Smooth muscle cell (in vitro differentiated cells): ENCODE measurements at regions not wholly inside any gene's neighbourhood (a gene's known extent, or its start where the extent isn't known, plus 50 kb on each side); places are given as distances from the start of the nearest gene placed in this dataset.

ENCODE experiments used
- DNase-seq: peaks from one replicate; lab custom pipeline; 2025; ENCODE audit not compliant: unreplicated experiment; lab: John Stamatoyannopoulos, UW
- H2AFZ ChIP-seq: fragments of 200-600 bp; sonication (generic); 2 replicates; pipeline ENCODE4 v1.6.0; 2016; ENCODE audit warnings: antibody characterized with exemption, low read depth, mild to moderate bottlenecking
- H3F3A ChIP-seq: fragments of 200-600 bp; sonication (generic); 2 replicates; pipeline ENCODE4 v1.6.0; 2017; ENCODE audit warnings: antibody characterized with exemption, low read depth
- H3K27ac ChIP-seq: fragments of 200-600 bp; sonication (generic); 2 replicates; pipeline ENCODE4 v1.5.1; 2016; ENCODE audit warnings: low read depth, mild to moderate bottlenecking
- H3K27me3 ChIP-seq: fragments of 200-600 bp; sonication (generic); 2 replicates; pipeline ENCODE4 v1.6.1; 2016; ENCODE audit warnings: low read depth, mild to moderate bottlenecking
- H3K36me3 ChIP-seq: fragments of 200-600 bp; sonication (generic); 2 replicates; pipeline ENCODE4 v1.5.1; 2016; ENCODE audit warnings: low read depth
- H3K4me1 ChIP-seq: fragments of 200-600 bp; sonication (generic); 2 replicates; pipeline ENCODE4 v1.5.1; 2016; ENCODE audit warnings: low read depth
- H3K4me2 ChIP-seq: fragments of 200-600 bp; sonication (generic); 2 replicates; pipeline ENCODE4 v1.6.0; 2016; ENCODE audit warnings: mild to moderate bottlenecking
- H3K4me3 ChIP-seq: fragments of 200-600 bp; sonication (generic); 2 replicates; pipeline ENCODE4 v1.5.1; 2016; ENCODE audit warnings: mild to moderate bottlenecking
- H3K79me2 ChIP-seq: fragments of 200-600 bp; sonication (generic); 2 replicates; pipeline ENCODE4 v1.6.0; 2016; ENCODE audit warnings: low read depth, mild to moderate bottlenecking
- H3K9ac ChIP-seq: fragments of 200-600 bp; sonication (generic); 2 replicates; pipeline ENCODE4 v1.6.0; 2016; ENCODE audit warnings: low read depth
- H3K9me3 ChIP-seq: fragments of 200-600 bp; sonication (generic); replicated peaks from 2 replicates; pipeline ENCODE4 v1.5.1; 2016; ENCODE audit warnings: low read depth
- H4K20me1 ChIP-seq: fragments of 200-600 bp; sonication (generic); 2 replicates; pipeline ENCODE4 v1.6.0; 2016; ENCODE audit warnings: low read depth
- WGBS: methylation state at CpG from one replicate; pipeline ENCODE4 v1.1.7; 2016; ENCODE audit warnings: low lambda C conversion rate; 5-methylcytosine and 5-hydroxymethylcytosine counted together
- TF ChIP-seq, protein P1 (sequence below): fragments of 200-600 bp; sonication (generic); IDR thresholded peaks from 2 replicates; pipeline ENCODE4 v1.5.1; 2017; ENCODE audit warnings: borderline replicate concordance, mild to moderate bottlenecking, antibody characterized with exemption; ENCODE audit not compliant: insufficient read depth, poor library complexity, severe bottlenecking

DNA sequence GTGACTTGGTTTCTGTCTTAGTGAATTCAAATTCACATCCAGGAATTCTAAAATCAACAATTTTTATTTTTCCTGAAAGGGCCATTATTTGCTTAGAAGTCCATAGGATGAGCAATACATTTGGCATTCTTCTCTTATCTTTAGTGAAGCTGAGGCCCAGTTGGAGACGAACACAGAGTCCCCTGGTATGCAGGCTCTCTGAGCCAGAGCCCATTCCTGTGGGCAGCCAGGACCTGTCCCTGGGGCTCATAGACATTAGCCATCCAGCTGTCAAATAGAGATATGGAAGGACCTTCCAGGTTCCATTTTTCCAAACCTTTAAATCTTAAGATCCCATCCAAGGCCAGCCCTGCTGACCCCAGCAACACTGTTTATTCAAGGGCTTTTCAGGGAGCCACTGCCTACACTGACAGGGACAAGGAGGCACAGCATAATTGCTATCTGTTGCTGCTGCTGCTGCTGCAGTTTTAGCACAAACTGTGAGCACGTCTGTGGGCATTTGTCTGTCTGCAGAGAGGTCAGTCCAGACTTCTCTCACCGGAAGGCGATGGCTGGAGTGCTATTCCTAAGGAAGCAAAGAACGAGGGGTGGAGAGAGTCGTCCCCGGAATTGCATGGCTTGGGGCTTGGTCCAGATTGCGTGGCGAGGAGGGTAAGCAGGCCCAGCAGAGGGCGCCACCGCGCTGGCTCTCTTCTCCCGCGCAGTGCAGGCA is 639.0 kb downstream of the CCDC171 start:
- peak overlapping the region; percentile 75 for H3K27ac ChIP-seq
- peaks cover 5% of the 10 kb centered on the region for H3K9me3 ChIP-seq
- DNase-seq, result peak; percentile 70
- H3F3A ChIP-seq, result peaks cover 17% of the 10 kb centered on the region
- peak overlapping the region; percentile 84 for H3K4me2 ChIP-seq
- H3K36me3 ChIP-seq, result no peaks in the 10 kb centered on the region
- no peaks in the 10 kb centered on the region for H3K79me2 ChIP-seq
- peaks cover 13% of the 10 kb centered on the region for H3K4me1 ChIP-seq
- H4K20me1 ChIP-seq, result no peaks in the 10 kb centered on the region
- H3K27me3 ChIP-seq, result no peaks in the 10 kb centered on the region
- H3K4me3 ChIP-seq, result peak overlapping the region; percentile 11
- TF ChIP-seq, protein P1, sequence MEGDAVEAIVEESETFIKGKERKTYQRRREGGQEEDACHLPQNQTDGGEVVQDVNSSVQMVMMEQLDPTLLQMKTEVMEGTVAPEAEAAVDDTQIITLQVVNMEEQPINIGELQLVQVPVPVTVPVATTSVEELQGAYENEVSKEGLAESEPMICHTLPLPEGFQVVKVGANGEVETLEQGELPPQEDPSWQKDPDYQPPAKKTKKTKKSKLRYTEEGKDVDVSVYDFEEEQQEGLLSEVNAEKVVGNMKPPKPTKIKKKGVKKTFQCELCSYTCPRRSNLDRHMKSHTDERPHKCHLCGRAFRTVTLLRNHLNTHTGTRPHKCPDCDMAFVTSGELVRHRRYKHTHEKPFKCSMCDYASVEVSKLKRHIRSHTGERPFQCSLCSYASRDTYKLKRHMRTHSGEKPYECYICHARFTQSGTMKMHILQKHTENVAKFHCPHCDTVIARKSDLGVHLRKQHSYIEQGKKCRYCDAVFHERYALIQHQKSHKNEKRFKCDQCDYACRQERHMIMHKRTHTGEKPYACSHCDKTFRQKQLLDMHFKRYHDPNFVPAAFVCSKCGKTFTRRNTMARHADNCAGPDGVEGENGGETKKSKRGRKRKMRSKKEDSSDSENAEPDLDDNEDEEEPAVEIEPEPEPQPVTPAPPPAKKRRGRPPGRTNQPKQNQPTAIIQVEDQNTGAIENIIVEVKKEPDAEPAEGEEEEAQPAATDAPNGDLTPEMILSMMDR, result peak; percentile 86
- no peak overlapping the region for H2AFZ ChIP-seq
- H3K9ac ChIP-seq, result no peak overlapping the region
- WGBS, result 2% methylated on average over 14 of the region's 14 CpGs

DNA sequence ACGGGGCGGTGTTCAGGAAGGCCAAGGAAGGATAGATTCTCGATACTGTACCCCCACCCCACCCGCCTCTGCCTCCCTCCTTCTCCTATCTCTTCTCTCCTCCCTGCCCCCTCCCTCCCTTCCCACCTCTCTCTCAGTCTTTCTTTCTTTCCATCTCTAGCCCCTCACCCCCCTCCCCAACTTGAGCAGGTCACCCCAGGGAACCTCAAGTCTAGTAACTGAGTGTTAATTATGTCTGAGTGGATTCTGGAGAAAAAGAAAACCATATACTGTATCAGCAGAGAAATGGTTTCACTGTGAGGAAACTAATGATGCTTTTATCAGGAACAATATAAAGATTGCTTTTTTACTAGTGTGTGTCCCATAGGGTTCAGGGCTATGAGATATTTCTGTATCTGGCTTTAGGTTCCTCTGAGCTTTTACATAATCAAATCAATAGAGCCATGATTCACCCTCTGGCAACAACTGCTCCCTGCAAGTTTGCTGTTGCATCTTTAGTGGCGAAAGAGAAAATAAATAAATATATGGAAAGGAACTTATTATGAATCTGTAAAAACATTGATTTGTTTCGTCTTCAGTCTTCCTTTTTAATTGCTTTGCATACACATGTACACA is 639.7 kb downstream of the CCDC171 start:
- 27% methylated on average over 4 of the region's 6 CpGs for WGBS
- Histone ChIP-seq H3K36me3 (no peaks in the 10 kb centered on the region), H4K20me1 (no peaks in the 10 kb centered on the region), H3K4me3 (peak overlapping the region; percentile 21), H3F3A (peaks cover 17% of the 10 kb centered on the region), H2AFZ (no peak overlapping the region), H3K9ac (no peak overlapping the region), H3K4me1 (peaks cover 13% of the 10 kb centered on the region), H3K27ac (peak overlapping the region; percentile 68), H3K4me2 (peak overlapping the region; percentile 84), H3K79me2 (no peaks in the 10 kb centered on the region), H3K9me3 (peaks cover 5% of the 10 kb centered on the region), H3K27me3 (no peaks in the 10 kb centered on the region)
- TF ChIP-seq, protein P1, result no peak
- no peak for DNase-seq

DNA sequence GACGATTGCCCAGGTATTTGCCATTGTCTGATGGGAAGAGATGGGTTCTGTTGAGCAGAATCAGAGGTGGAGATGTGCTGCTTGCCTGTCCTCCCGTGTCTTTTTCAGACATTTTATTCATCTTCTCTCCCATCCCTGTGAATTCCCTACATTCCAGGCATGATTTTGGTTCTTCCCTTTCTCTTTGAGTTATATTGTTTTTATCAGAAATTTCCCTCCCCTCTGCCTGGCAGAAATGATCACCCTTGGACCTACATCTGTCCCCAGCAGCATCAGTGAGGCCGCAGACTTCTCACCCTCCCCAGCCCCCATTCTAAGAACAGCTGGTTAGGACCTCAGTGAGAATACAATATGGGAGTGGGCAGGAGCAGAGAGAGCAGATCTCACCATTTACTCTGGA is 640.2 kb downstream of the CCDC171 start:
- H3F3A ChIP-seq, result peaks cover 17% of the 10 kb centered on the region
- H3K9ac ChIP-seq, result no peak overlapping the region
- no peaks in the 10 kb centered on the region for H3K27me3 ChIP-seq
- H3K79me2 ChIP-seq, result no peaks in the 10 kb centered on the region
- H3K4me3 ChIP-seq, result no peak overlapping the region
- peaks cover 13% of the 10 kb centered on the region for H3K4me1 ChIP-seq
- H3K9me3 ChIP-seq, result peaks cover 5% of the 10 kb centered on the region
- H3K27ac ChIP-seq, result peak overlapping the region; percentile 68
- 60% methylated on average over 3 of the region's 3 CpGs for WGBS
- peak overlapping the region; percentile 84 for H3K4me2 ChIP-seq
- H4K20me1 ChIP-seq, result no peaks in the 10 kb centered on the region
- DNase-seq, result no peak
- H3K36me3 ChIP-seq, result no peaks in the 10 kb centered on the region
- peak overlapping the region; percentile 42 for H2AFZ ChIP-seq
- TF ChIP-seq, protein P1, result no peak
